ENCODE measurements at regions not wholly inside any gene's neighbourhood (a gene's known extent, or its start where the extent isn't known, plus 50 kb on each side); places are given as distances from the start of the nearest gene placed in this dataset.
"Not testable (repeated sequence)": the region's sequence is repeated elsewhere in the genome, so short reads cannot be mapped to it uniquely, and the experiment has no call there.

GRCh38 chr10:33772370-33773252 is 438.1 kb upstream of the NRP1 start:
- Histone ChIP-seq H3K9ac (ENCODE audit: insufficient read depth, low read length, poor library complexity, severe bottlenecking) (no peak overlapping the region), H3K79me2 (ENCODE audit: insufficient read depth, low read length) (no peaks in the 10 kb centered on the region), H3K27me3 (ENCODE audit: control insufficient read depth in 2 of 2, insufficient read depth in 2 of 2, low read length in 2 of 2) (no peaks in the 10 kb centered on the region), H3K4me3 (replicated peaks in 1 of 3; ENCODE audit: low read depth in 2 of 3, low read length in 3 of 3) (peak overlapping the region in 2 of 3 experiments; percentile 41 to 61), H3K4me2 (replicated peaks; ENCODE audit: extremely low read depth, low read length, poor library complexity, severe bottlenecking) (peak overlapping the region; percentile 60), H3K4me1 (ENCODE audit: control insufficient read depth in 1 of 2, insufficient read depth in 2 of 2, low read length in 2 of 2) (peaks cover 18 to 20% of the 10 kb centered on the region in 2 donors), H2AFZ (ENCODE audit: insufficient read depth, low read depth, low read length, poor library complexity, severe bottlenecking) (peak overlapping the region; percentile 54), H4K20me1 (ENCODE audit: insufficient read depth, low read length) (no peaks in the 10 kb centered on the region), H3K9me3 (replicated peaks in 1 of 2; ENCODE audit: control insufficient read depth in 1 of 2, insufficient read depth in 1 of 2, low read length in 2 of 2) (no peaks in the 10 kb centered on the region), H3K36me3 (replicated peaks in 1 of 2; ENCODE audit: control insufficient read depth in 1 of 2, insufficient read depth in 2 of 2, low read length in 2 of 2) (no peaks in the 10 kb centered on the region), H3K27ac (ENCODE audit: low read depth in 1 of 2, low read length in 2 of 2) (peak overlapping the region in 1 of 2 donors; percentile 50)
- peaks cover 0 to 2% (median 2%) of the 10 kb centered on the region in 3 donors for H3K27me3 Mint-ChIP-seq (ENCODE audit: low read depth in 3 of 3)
- no peaks in the 10 kb centered on the region for H3K36me3 Mint-ChIP-seq
- peaks cover 19% of the 10 kb centered on the region for H3K4me1 Mint-ChIP-seq
- peak overlapping the region; percentile 42 to 84 for H3K4me3 Mint-ChIP-seq
- WGBS (ENCODE audit: insufficient coverage): 22% methylated on average over 6 of the region's 16 CpGs
- peak; percentile 42 to 75 (median 58) for DNase-seq
- TF ChIP-seq CTCF (IDR thresholded peaks at IDR 0.05): no peak
- peak overlapping the region in 5 of 7 donors; percentile 26 to 79 (median 58) for H3K27ac Mint-ChIP-seq
- peaks cover 0 to 5% (median 3%) of the 10 kb centered on the region in 7 donors for H3K9me3 Mint-ChIP-seq
- intact Hi-C loops (cut with micrococcal nuclease): no loop called here

GRCh38 chr10:33771856-33772255 is 437.4 kb upstream of the NRP1 start:
- WGBS (ENCODE audit: insufficient coverage): 68% methylated on average over 6 of the region's 8 CpGs
- H3K36me3 Mint-ChIP-seq; H3K27me3 ChIP-seq (ENCODE audit: control insufficient read depth in 2 of 2, insufficient read depth in 2 of 2, low read length in 2 of 2); H3K36me3 ChIP-seq (replicated peaks in 1 of 2; ENCODE audit: control insufficient read depth in 1 of 2, insufficient read depth in 2 of 2, low read length in 2 of 2); H3K4me3 Mint-ChIP-seq; H3K4me3 ChIP-seq (replicated peaks in 1 of 3; ENCODE audit: low read depth in 2 of 3, low read length in 3 of 3); H3K9me3 ChIP-seq (replicated peaks in 1 of 2; ENCODE audit: control insufficient read depth in 1 of 2, insufficient read depth in 1 of 2, low read length in 2 of 2); H3K9ac ChIP-seq (ENCODE audit: insufficient read depth, low read length, poor library complexity, severe bottlenecking); H3K27me3 Mint-ChIP-seq (ENCODE audit: low read depth in 3 of 3); H3K79me2 ChIP-seq (ENCODE audit: insufficient read depth, low read length); DNase-seq; H2AFZ ChIP-seq (ENCODE audit: insufficient read depth, low read depth, low read length, poor library complexity, severe bottlenecking); H3K27ac ChIP-seq (ENCODE audit: low read depth in 1 of 2, low read length in 2 of 2); H4K20me1 ChIP-seq (ENCODE audit: insufficient read depth, low read length); H3K9me3 Mint-ChIP-seq; H3K4me2 ChIP-seq (replicated peaks; ENCODE audit: extremely low read depth, low read length, poor library complexity, severe bottlenecking); intact Hi-C loops (cut with micrococcal nuclease): not testable (repeated sequence)
- Mint-ChIP-seq H3K27ac (peak overlapping the region in 1 of 7 donors; percentile 58), H3K4me1 (peaks cover 19% of the 10 kb centered on the region)
- H3K4me1 ChIP-seq (ENCODE audit: control insufficient read depth in 1 of 2, insufficient read depth in 2 of 2, low read length in 2 of 2): peaks cover 18 to 20% of the 10 kb centered on the region in 2 donors

Measured in CD14-positive monocyte (primary cell).